ENCODE measurements at regions not wholly inside any gene's neighbourhood (a gene's known extent, or its start where the extent isn't known, plus 50 kb on each side); places are given as distances from the start of the nearest gene placed in this dataset.

DNA sequence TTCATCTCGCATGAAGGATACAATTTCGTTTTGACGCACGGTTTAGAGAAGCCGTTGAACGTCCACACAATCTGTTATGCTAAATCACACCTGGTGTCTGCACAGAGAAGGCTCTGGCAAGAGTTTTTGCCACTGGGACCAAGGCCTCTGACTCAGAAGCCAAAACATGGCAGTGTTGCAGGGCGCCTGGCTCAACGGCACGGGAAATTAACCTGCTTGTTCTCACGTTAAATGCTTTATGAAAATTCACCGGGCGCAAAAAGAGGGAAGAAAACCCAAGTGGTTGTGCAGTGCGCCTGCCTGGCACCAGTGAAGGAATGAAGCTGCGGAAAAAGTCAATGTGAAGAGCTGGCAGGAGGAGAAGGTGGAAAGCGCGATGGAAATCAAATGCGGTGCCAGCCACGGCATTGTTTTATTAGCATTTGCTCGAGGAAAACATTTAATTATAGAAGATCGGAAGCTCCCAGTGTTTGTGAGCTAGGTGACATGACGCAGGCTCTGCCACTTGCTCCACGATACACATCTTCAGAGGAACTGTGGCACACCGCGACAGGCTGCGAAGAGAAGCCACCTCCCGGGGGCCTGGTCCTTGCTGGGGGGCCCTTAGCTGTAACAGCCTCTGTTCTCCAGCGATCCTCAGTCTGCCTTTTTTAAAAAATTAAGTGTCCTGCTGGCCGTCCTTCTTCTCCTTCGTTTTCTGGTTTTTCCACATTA, 126.2 kb downstream of the ZIC5 start:
- no peak overlapping the region for H3K27ac Mint-ChIP-seq
- peaks cover 10% of the 10 kb centered on the region for H3K27me3 Mint-ChIP-seq
- peaks cover 5% of the 10 kb centered on the region for H3K4me1 Mint-ChIP-seq (ENCODE audit: unreplicated experiment)
- H3K4me3 Mint-ChIP-seq = no peak overlapping the region
- TF ChIP-seq, protein P1, sequence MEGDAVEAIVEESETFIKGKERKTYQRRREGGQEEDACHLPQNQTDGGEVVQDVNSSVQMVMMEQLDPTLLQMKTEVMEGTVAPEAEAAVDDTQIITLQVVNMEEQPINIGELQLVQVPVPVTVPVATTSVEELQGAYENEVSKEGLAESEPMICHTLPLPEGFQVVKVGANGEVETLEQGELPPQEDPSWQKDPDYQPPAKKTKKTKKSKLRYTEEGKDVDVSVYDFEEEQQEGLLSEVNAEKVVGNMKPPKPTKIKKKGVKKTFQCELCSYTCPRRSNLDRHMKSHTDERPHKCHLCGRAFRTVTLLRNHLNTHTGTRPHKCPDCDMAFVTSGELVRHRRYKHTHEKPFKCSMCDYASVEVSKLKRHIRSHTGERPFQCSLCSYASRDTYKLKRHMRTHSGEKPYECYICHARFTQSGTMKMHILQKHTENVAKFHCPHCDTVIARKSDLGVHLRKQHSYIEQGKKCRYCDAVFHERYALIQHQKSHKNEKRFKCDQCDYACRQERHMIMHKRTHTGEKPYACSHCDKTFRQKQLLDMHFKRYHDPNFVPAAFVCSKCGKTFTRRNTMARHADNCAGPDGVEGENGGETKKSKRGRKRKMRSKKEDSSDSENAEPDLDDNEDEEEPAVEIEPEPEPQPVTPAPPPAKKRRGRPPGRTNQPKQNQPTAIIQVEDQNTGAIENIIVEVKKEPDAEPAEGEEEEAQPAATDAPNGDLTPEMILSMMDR (conservative IDR thresholded peaks at IDR 0.05) = no peak
- no peaks in the 10 kb centered on the region for H3K9me3 Mint-ChIP-seq
- no peak for DNase-seq (ENCODE audit: extremely low spot score, unreplicated experiment)
- H3K36me3 Mint-ChIP-seq = no peaks in the 10 kb centered on the region

DNA sequence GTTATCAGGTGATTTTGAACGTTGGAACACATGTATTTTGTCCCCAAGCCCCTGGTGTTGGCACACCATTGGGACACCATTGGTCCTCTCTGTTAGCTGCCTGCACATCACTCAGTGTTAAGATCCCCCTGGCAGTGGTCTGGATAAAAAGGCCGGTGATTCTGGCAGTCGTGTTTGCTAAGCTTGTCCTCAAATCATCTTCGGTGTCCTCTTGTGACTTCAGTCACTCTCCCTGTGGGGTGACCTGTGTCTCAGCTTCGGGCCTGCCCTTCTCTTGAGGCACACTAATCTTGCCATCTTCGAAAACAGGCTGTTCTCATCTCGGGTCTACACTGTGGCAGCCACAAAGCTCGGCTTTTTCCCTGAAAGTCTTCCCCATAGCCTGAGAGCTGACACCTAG, 127.1 kb downstream of the ZIC5 start:
- no peak overlapping the region for H3K27ac Mint-ChIP-seq
- DNase-seq (ENCODE audit: extremely low spot score, unreplicated experiment) = no peak
- H3K4me3 Mint-ChIP-seq = no peak overlapping the region
- TF ChIP-seq, protein P1 (conservative IDR thresholded peaks at IDR 0.05) = no peak
- peaks cover 10% of the 10 kb centered on the region for H3K27me3 Mint-ChIP-seq
- no peaks in the 10 kb centered on the region for H3K36me3 Mint-ChIP-seq
- no peaks in the 10 kb centered on the region for H3K9me3 Mint-ChIP-seq
- peaks cover 5% of the 10 kb centered on the region for H3K4me1 Mint-ChIP-seq (ENCODE audit: unreplicated experiment)

DNA sequence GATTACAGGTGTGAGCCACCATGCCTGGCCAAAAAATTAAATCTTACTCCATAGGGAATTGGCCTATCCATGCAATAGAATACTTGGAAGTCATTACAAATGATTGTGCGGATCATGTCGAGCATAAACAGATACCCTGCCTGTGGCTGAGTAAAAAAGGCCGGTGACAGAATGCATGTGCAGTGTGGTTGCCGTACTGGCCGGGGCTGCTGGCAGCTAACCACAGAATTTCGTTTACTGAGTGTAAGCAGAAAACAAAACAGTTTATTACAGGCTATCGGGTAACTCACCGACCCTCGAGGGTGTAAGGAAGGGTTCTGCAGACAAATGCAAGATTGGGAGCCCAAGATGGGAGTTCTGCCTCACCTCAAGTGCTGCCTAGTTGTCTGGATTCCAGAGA, 127.7 kb downstream of the ZIC5 start:
- no peaks in the 10 kb centered on the region for H3K36me3 Mint-ChIP-seq
- no peak overlapping the region for H3K4me3 Mint-ChIP-seq
- H3K4me1 Mint-ChIP-seq (ENCODE audit: unreplicated experiment) = peaks cover 5% of the 10 kb centered on the region
- H3K9me3 Mint-ChIP-seq = no peaks in the 10 kb centered on the region
- TF ChIP-seq, protein P1 (conservative IDR thresholded peaks at IDR 0.05) = no peak
- peaks cover 10% of the 10 kb centered on the region for H3K27me3 Mint-ChIP-seq
- DNase-seq (ENCODE audit: extremely low spot score, unreplicated experiment) = no peak
- H3K27ac Mint-ChIP-seq = no peak overlapping the region

DNA sequence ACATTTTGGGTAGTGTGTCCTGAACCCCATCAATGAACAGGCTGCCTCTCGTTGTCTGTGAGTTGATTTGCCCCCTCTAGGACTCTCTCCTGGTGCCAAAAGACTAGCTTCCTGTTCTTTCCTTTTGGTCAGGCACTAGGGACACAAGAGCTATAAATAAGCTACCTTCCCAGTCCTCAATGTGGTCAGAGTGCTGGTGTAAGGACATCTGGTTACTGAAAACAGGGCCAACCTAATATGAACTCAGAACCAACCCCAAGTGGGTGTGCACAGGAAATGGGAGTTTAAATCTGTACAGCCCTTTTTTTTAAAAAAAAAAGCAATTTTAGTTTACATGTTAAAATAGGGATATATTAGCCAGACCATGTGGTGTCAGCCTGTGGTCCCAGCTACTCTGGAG, 129.2 kb downstream of the ZIC5 start:
- Mint-ChIP-seq H3K36me3 (no peaks in the 10 kb centered on the region), H3K9me3 (no peaks in the 10 kb centered on the region), H3K4me3 (no peak overlapping the region), H3K27ac (no peak overlapping the region), H3K4me1 (ENCODE audit: unreplicated experiment) (no peaks in the 10 kb centered on the region), H3K27me3 (peaks cover 7% of the 10 kb centered on the region)
- TF ChIP-seq, protein P1 (conservative IDR thresholded peaks at IDR 0.05) = no peak
- no peak for DNase-seq (ENCODE audit: extremely low spot score, unreplicated experiment)

DNA sequence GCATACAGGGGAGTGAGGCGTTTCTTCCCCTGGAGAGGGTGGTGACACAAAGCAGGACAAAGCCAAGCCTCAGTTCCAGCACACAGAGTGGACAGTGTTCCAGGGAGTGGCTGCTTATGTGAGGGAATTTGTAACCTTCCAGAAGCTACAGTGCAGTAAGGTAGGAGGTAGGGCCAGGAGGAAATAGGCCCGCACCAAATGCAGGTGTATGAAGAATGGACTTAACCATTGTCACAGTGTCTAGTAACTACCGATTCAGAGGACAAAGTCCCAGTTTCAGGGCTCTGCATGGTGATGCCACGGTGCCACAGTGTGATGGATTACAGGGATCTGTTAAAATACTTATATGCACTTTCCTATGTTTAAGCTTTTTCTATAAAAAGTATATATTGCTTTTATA, 135.3 kb downstream of the ZIC5 start:
- H3K4me1 Mint-ChIP-seq (ENCODE audit: unreplicated experiment) = no peaks in the 10 kb centered on the region
- TF ChIP-seq, protein P1 (conservative IDR thresholded peaks at IDR 0.05) = no peak
- H3K27ac Mint-ChIP-seq = no peak overlapping the region
- H3K9me3 Mint-ChIP-seq = no peaks in the 10 kb centered on the region
- no peaks in the 10 kb centered on the region for H3K36me3 Mint-ChIP-seq
- DNase-seq (ENCODE audit: extremely low spot score, unreplicated experiment) = no peak
- peaks cover 5% of the 10 kb centered on the region for H3K27me3 Mint-ChIP-seq
- no peak overlapping the region for H3K4me3 Mint-ChIP-seq
